ENCODE measurements at regions not wholly inside any gene's neighbourhood (a gene's known extent, or its start where the extent isn't known, plus 50 kb on each side); places are given as distances from the start of the nearest gene placed in this dataset.

DNA sequence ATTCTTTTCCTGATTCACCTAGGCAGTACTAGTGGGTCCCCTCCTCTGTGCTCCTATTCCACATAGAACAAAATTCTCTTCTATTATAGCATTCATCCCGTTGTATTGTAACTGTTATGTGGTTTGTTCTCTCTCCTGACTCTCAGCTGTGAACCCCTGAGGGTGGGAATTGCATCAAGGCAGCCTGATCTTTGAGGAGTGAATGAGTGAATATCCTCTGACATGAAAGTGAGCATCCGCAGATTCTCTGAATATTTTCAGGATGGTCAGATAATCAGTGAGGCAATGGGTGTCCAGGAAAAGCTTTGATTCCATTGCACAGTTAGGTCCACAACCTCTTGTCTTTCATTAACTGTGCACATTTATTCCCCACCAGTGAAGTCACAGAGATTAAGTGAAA is 67.6 kb upstream of the SLC22A23 start:
- TF ChIP-seq CTCF (IDR thresholded peaks at IDR 0.05; ENCODE audit: insufficient read depth in 1 of 2, low read depth in 1 of 2, low read length in 1 of 2, severe bottlenecking in 1 of 2, unreplicated experiment in 1 of 2): no peak
- CTCF ChIA-PET: no interaction called here
- H3K27me3 Mint-ChIP-seq (ENCODE audit: insufficient read depth, unreplicated experiment): no peaks in the 10 kb centered on the region
- peaks cover 11% of the 10 kb centered on the region for H3K9me3 Mint-ChIP-seq (ENCODE audit: unreplicated experiment)
- no peak for DNase-seq
- peaks cover 71% of the 10 kb centered on the region for H3K4me1 ChIP-seq
- H3K27ac Mint-ChIP-seq (ENCODE audit: unreplicated experiment): peak overlapping the region; percentile 32
- H3K27me3 ChIP-seq (replicated peaks; ENCODE audit: control insufficient read depth, insufficient read depth, low read length): no peaks in the 10 kb centered on the region
- no peaks in the 10 kb centered on the region for H3K9me3 ChIP-seq
- H3K36me3 ChIP-seq (ENCODE audit: control insufficient read depth, insufficient read depth, low read length): no peaks in the 10 kb centered on the region
- peaks cover 4% of the 10 kb centered on the region for H3K36me3 Mint-ChIP-seq (ENCODE audit: insufficient read depth, unreplicated experiment)
- POLR2A ChIA-PET: no interaction called here
- H3K4me3 ChIP-seq (ENCODE audit: low read depth, low read length): no peak overlapping the region
- no peak overlapping the region for H3K4me3 Mint-ChIP-seq (ENCODE audit: unreplicated experiment)
- no TSS peak for BruUV-seq (replicated peaks)
- intact Hi-C loops (cut with micrococcal nuclease; ENCODE audit: unreplicated experiment): loop anchor here (5.0 kb wide), 3 partner anchors 112 to 208 kb away; no protein-coding TSS in a partner anchor
- H3K4me1 Mint-ChIP-seq (ENCODE audit: low read depth, unreplicated experiment): peaks cover 37% of the 10 kb centered on the region

DNA sequence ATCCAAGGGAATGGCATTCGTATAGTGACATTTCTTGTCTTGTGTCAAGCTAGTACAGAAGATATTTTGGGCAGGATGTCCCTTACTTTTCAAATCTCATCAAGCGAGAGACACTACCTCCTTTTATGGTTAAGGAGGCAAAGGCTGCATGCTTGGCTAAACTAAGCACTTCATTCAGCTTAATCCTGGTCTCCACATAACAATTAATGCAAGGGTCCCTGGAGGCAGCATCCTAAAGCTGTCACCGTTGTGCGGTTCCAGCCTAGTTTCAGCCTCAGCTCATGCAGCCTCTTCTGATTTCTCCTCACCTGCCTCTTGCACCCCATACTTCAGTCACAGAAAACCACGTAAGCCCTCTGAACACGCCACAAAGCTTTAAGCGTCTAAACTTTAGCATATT is 67.1 kb upstream of the SLC22A23 start:
- CTCF ChIA-PET: no interaction called here
- TF ChIP-seq CTCF (IDR thresholded peaks at IDR 0.05; ENCODE audit: insufficient read depth in 1 of 2, low read depth in 1 of 2, low read length in 1 of 2, severe bottlenecking in 1 of 2, unreplicated experiment in 1 of 2): no peak

DNA sequence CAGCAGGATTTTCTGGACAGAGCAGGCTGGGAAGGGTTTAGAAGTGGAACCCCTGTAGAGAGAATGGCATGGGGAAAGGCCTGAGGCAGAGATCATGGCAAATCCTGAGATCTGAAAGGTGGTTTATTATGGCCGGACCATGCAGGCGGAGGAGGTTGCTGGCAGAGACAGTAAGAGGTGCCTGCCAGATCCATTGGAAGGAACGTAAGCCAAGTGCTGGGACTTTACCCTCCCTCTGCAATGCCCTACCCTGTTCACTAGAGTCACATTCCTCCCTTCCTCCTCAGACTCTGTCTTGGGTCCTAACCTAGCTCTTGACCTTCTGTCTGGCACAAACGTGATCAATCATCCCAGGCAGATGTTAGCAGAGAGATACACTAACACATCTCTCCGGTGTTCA is 66.4 kb upstream of the SLC22A23 start:
- no peaks in the 10 kb centered on the region for H3K9me3 ChIP-seq
- no peak for DNase-seq
- intact Hi-C loops (cut with micrococcal nuclease; ENCODE audit: unreplicated experiment): loop anchor here (2.0 to 5.0 kb wide), 4 partner anchors 20 to 209 kb away; no protein-coding TSS in a partner anchor
- H3K36me3 Mint-ChIP-seq (ENCODE audit: insufficient read depth, unreplicated experiment): peaks cover 4% of the 10 kb centered on the region
- CTCF ChIA-PET: interaction anchor here (0.7 to 1.7 kb wide), 2 partner anchors 11 to 108 kb away, joined by 3 to 4 read pairs; no protein-coding TSS in a partner anchor
- POLR2A ChIA-PET: no interaction called here
- H3K4me1 Mint-ChIP-seq (ENCODE audit: low read depth, unreplicated experiment): peaks cover 37% of the 10 kb centered on the region
- H3K4me3 ChIP-seq (ENCODE audit: low read depth, low read length): no peak overlapping the region
- H3K27ac Mint-ChIP-seq (ENCODE audit: unreplicated experiment): peak overlapping the region; percentile 88
- no peak for TF ChIP-seq CTCF (IDR thresholded peaks at IDR 0.05; ENCODE audit: insufficient read depth in 1 of 2, low read depth in 1 of 2, low read length in 1 of 2, severe bottlenecking in 1 of 2, unreplicated experiment in 1 of 2)
- no peaks in the 10 kb centered on the region for H3K27me3 Mint-ChIP-seq (ENCODE audit: insufficient read depth, unreplicated experiment)
- peaks cover 11% of the 10 kb centered on the region for H3K9me3 Mint-ChIP-seq (ENCODE audit: unreplicated experiment)
- no TSS peak for BruUV-seq (replicated peaks)
- no peaks in the 10 kb centered on the region for H3K36me3 ChIP-seq (ENCODE audit: control insufficient read depth, insufficient read depth, low read length)
- H3K4me1 ChIP-seq: peaks cover 79% of the 10 kb centered on the region
- peak overlapping the region; percentile 23 for H3K4me3 Mint-ChIP-seq (ENCODE audit: unreplicated experiment)
- H3K27me3 ChIP-seq (replicated peaks; ENCODE audit: control insufficient read depth, insufficient read depth, low read length): no peaks in the 10 kb centered on the region

More for the DNA sequence above, 67.1 kb upstream of the SLC22A23 start:
- H3K9me3 Mint-ChIP-seq (ENCODE audit: unreplicated experiment): peaks cover 11% of the 10 kb centered on the region
- no peaks in the 10 kb centered on the region for H3K27me3 Mint-ChIP-seq (ENCODE audit: insufficient read depth, unreplicated experiment)
- Histone ChIP-seq H3K36me3 (ENCODE audit: control insufficient read depth, insufficient read depth, low read length) (no peaks in the 10 kb centered on the region), H3K27me3 (replicated peaks; ENCODE audit: control insufficient read depth, insufficient read depth, low read length) (no peaks in the 10 kb centered on the region), H3K4me3 (ENCODE audit: low read depth, low read length) (no peak overlapping the region), H3K9me3 (no peaks in the 10 kb centered on the region), H3K4me1 (peaks cover 72% of the 10 kb centered on the region)
- no peak overlapping the region for H3K4me3 Mint-ChIP-seq (ENCODE audit: unreplicated experiment)
- intact Hi-C loops (cut with micrococcal nuclease; ENCODE audit: unreplicated experiment): loop anchor here (2.0 to 5.0 kb wide), 4 partner anchors 21 to 208 kb away; no protein-coding TSS in a partner anchor
- POLR2A ChIA-PET: no interaction called here
- no TSS peak for BruUV-seq (replicated peaks)
- peaks cover 37% of the 10 kb centered on the region for H3K4me1 Mint-ChIP-seq (ENCODE audit: low read depth, unreplicated experiment)
- DNase-seq: no peak
- H3K36me3 Mint-ChIP-seq (ENCODE audit: insufficient read depth, unreplicated experiment): peaks cover 4% of the 10 kb centered on the region
- peak overlapping the region; percentile 32 for H3K27ac Mint-ChIP-seq (ENCODE audit: unreplicated experiment)

All from Caco-2 (cell line).